ENCODE measurements at regions not wholly inside any gene's neighbourhood (a gene's known extent, or its start where the extent isn't known, plus 50 kb on each side); places are given as distances from the start of the nearest gene placed in this dataset.

GRCh38 chr1:65674522-65674921 is 118.2 kb upstream of the PDE4B start:
- DNase-seq (ENCODE audit: low spot score) = no peak
- Mint-ChIP-seq H3K36me3 (ENCODE audit: low read depth) (no peaks in the 10 kb centered on the region), H3K27ac (no peak overlapping the region), H3K4me3 (no peak overlapping the region), H3K9me3 (no peaks in the 10 kb centered on the region), H3K27me3 (ENCODE audit: insufficient read depth) (peaks cover 30% of the 10 kb centered on the region), H3K4me1 (ENCODE audit: low read depth) (no peaks in the 10 kb centered on the region)
- intact Hi-C loops (cut with micrococcal nuclease) = no loop called here

GRCh38 chr1:65679773-65680172 is 112.9 kb upstream of the PDE4B start:
- no peaks in the 10 kb centered on the region for H3K9me3 Mint-ChIP-seq
- H3K36me3 Mint-ChIP-seq (ENCODE audit: low read depth) = no peaks in the 10 kb centered on the region
- intact Hi-C loops (cut with micrococcal nuclease) = loop anchor here (10.0 kb wide), 1 partner anchor 565 kb away; no protein-coding TSS in a partner anchor
- peaks cover 53% of the 10 kb centered on the region for H3K27me3 Mint-ChIP-seq (ENCODE audit: insufficient read depth)
- no peak for DNase-seq (ENCODE audit: low spot score)
- H3K27ac Mint-ChIP-seq = no peak overlapping the region
- no peaks in the 10 kb centered on the region for H3K4me1 Mint-ChIP-seq (ENCODE audit: low read depth)
- no peak overlapping the region for H3K4me3 Mint-ChIP-seq

GRCh38 chr1:65681096-65681495 is 111.6 kb upstream of the PDE4B start:
- Mint-ChIP-seq H3K36me3 (ENCODE audit: low read depth) (no peaks in the 10 kb centered on the region), H3K27me3 (ENCODE audit: insufficient read depth) (peaks cover 51% of the 10 kb centered on the region), H3K9me3 (no peaks in the 10 kb centered on the region), H3K27ac (no peak overlapping the region), H3K4me3 (no peak overlapping the region), H3K4me1 (ENCODE audit: low read depth) (no peaks in the 10 kb centered on the region)
- DNase-seq (ENCODE audit: low spot score) = no peak
- intact Hi-C loops (cut with micrococcal nuclease) = loop anchor here (10.0 kb wide), 1 partner anchor 564 kb away; no protein-coding TSS in a partner anchor

GRCh38 chr1:65687428-65688214 is 105.1 kb upstream of the PDE4B start:
- Mint-ChIP-seq H3K36me3 (ENCODE audit: low read depth) (no peaks in the 10 kb centered on the region), H3K4me3 (no peak overlapping the region), H3K27me3 (ENCODE audit: insufficient read depth) (peaks cover 22% of the 10 kb centered on the region), H3K27ac (no peak overlapping the region), H3K4me1 (ENCODE audit: low read depth) (peaks cover 14% of the 10 kb centered on the region), H3K9me3 (no peaks in the 10 kb centered on the region)
- intact Hi-C loops (cut with micrococcal nuclease) = loop anchor here (1.0 to 10.0 kb wide), 9 partner anchors 256 to 1418 kb away; partner anchors contain the start of gene AK4
- DNase-seq (ENCODE audit: low spot score) = peak; percentile 62

GRCh38 chr1:65688215-65688566 is 104.5 kb upstream of the PDE4B start:
- Mint-ChIP-seq H3K27me3 (ENCODE audit: insufficient read depth) (peaks cover 21% of the 10 kb centered on the region), H3K4me1 (ENCODE audit: low read depth) (peaks cover 14% of the 10 kb centered on the region), H3K27ac (no peak overlapping the region), H3K36me3 (ENCODE audit: low read depth) (no peaks in the 10 kb centered on the region), H3K9me3 (no peaks in the 10 kb centered on the region), H3K4me3 (no peak overlapping the region)
- DNase-seq (ENCODE audit: low spot score) = no peak
- intact Hi-C loops (cut with micrococcal nuclease) = loop anchor here (5.0 to 10.0 kb wide), 3 partner anchors 541 to 759 kb away; partner anchors contain the start of gene AK4

- Mint-ChIP-seq H3K4me1 (ENCODE audit: low read depth) (peaks cover 14% of the 10 kb centered on the region), H3K27me3 (ENCODE audit: insufficient read depth) (peaks cover 15% of the 10 kb centered on the region), H3K4me3 (no peak overlapping the region), H3K27ac (no peak overlapping the region), H3K9me3 (no peaks in the 10 kb centered on the region), H3K36me3 (ENCODE audit: low read depth) (no peaks in the 10 kb centered on the region)
- DNase-seq (ENCODE audit: low spot score) = no peak
- intact Hi-C loops (cut with micrococcal nuclease) = loop anchor here (5.0 to 10.0 kb wide), 3 partner anchors 542 to 758 kb away; partner anchors contain the start of gene AK4
Measured at GRCh38 chr1:65688848-65689247, 103.8 kb upstream of the PDE4B start.

- no peak for DNase-seq (ENCODE audit: low spot score)
- H3K4me3 Mint-ChIP-seq = no peak overlapping the region
- H3K9me3 Mint-ChIP-seq = no peaks in the 10 kb centered on the region
- intact Hi-C loops (cut with micrococcal nuclease) = no loop called here
- peaks cover 3% of the 10 kb centered on the region for H3K27me3 Mint-ChIP-seq (ENCODE audit: insufficient read depth)
- no peak overlapping the region for H3K27ac Mint-ChIP-seq
- H3K4me1 Mint-ChIP-seq (ENCODE audit: low read depth) = peaks cover 12% of the 10 kb centered on the region
- H3K36me3 Mint-ChIP-seq (ENCODE audit: low read depth) = no peaks in the 10 kb centered on the region
Measured at GRCh38 chr1:65691152-65691900, 101.4 kb upstream of the PDE4B start.

GRCh38 chr1:65691972-65692371 is 100.7 kb upstream of the PDE4B start:
- DNase-seq (ENCODE audit: low spot score) = no peak
- H3K36me3 Mint-ChIP-seq (ENCODE audit: low read depth) = no peaks in the 10 kb centered on the region
- H3K4me3 Mint-ChIP-seq = no peak overlapping the region
- H3K4me1 Mint-ChIP-seq (ENCODE audit: low read depth) = peaks cover 6% of the 10 kb centered on the region
- no peaks in the 10 kb centered on the region for H3K27me3 Mint-ChIP-seq (ENCODE audit: insufficient read depth)
- no peak overlapping the region for H3K27ac Mint-ChIP-seq
- intact Hi-C loops (cut with micrococcal nuclease) = no loop called here
- no peaks in the 10 kb centered on the region for H3K9me3 Mint-ChIP-seq

- H3K27ac Mint-ChIP-seq = no peak overlapping the region
- no peak for DNase-seq (ENCODE audit: low spot score)
- no peaks in the 10 kb centered on the region for H3K4me1 Mint-ChIP-seq (ENCODE audit: low read depth)
- no peak overlapping the region for H3K4me3 Mint-ChIP-seq
- no peaks in the 10 kb centered on the region for H3K27me3 Mint-ChIP-seq (ENCODE audit: insufficient read depth)
- H3K9me3 Mint-ChIP-seq = no peaks in the 10 kb centered on the region
- intact Hi-C loops (cut with micrococcal nuclease) = no loop called here
- H3K36me3 Mint-ChIP-seq (ENCODE audit: low read depth) = no peaks in the 10 kb centered on the region
Measured at GRCh38 chr1:65694126-65694525, 98.6 kb upstream of the PDE4B start.

GRCh38 chr1:65694933-65695332 is 97.8 kb upstream of the PDE4B start:
- intact Hi-C loops (cut with micrococcal nuclease) = no loop called here
- Mint-ChIP-seq H3K27ac (no peak overlapping the region), H3K4me3 (no peak overlapping the region), H3K4me1 (ENCODE audit: low read depth) (no peaks in the 10 kb centered on the region), H3K9me3 (no peaks in the 10 kb centered on the region), H3K36me3 (ENCODE audit: low read depth) (no peaks in the 10 kb centered on the region), H3K27me3 (ENCODE audit: insufficient read depth) (peaks cover 3% of the 10 kb centered on the region)
- no peak for DNase-seq (ENCODE audit: low spot score)

- Mint-ChIP-seq H3K4me1 (ENCODE audit: low read depth) (no peaks in the 10 kb centered on the region), H3K4me3 (no peak overlapping the region), H3K27me3 (ENCODE audit: insufficient read depth) (peaks cover 3% of the 10 kb centered on the region), H3K36me3 (ENCODE audit: low read depth) (no peaks in the 10 kb centered on the region), H3K9me3 (no peaks in the 10 kb centered on the region), H3K27ac (no peak overlapping the region)
- intact Hi-C loops (cut with micrococcal nuclease) = no loop called here
- no peak for DNase-seq (ENCODE audit: low spot score)
Measured at GRCh38 chr1:65698590-65698989, 94.1 kb upstream of the PDE4B start.

GRCh38 chr1:65703853-65704252 is 88.8 kb upstream of the PDE4B start:
- Mint-ChIP-seq H3K27ac (no peak overlapping the region), H3K4me3 (no peak overlapping the region), H3K27me3 (ENCODE audit: insufficient read depth) (peaks cover 20% of the 10 kb centered on the region), H3K36me3 (ENCODE audit: low read depth) (no peaks in the 10 kb centered on the region), H3K9me3 (no peaks in the 10 kb centered on the region), H3K4me1 (ENCODE audit: low read depth) (no peaks in the 10 kb centered on the region)
- DNase-seq (ENCODE audit: low spot score) = no peak
- intact Hi-C loops (cut with micrococcal nuclease) = no loop called here

- Mint-ChIP-seq H3K9me3 (no peaks in the 10 kb centered on the region), H3K4me1 (ENCODE audit: low read depth) (no peaks in the 10 kb centered on the region), H3K27ac (no peak overlapping the region), H3K4me3 (no peak overlapping the region), H3K36me3 (ENCODE audit: low read depth) (no peaks in the 10 kb centered on the region), H3K27me3 (ENCODE audit: insufficient read depth) (peaks cover 21% of the 10 kb centered on the region)
- intact Hi-C loops (cut with micrococcal nuclease) = no loop called here
- DNase-seq (ENCODE audit: low spot score) = no peak
Measured at GRCh38 chr1:65704318-65704717, 88.4 kb upstream of the PDE4B start.
